A673 (cell line): ENCODE measurements at regions not wholly inside any gene's neighbourhood (a gene's known extent, or its start where the extent isn't known, plus 50 kb on each side); places are given as distances from the start of the nearest gene placed in this dataset.
"Not testable (repeated sequence)": the region's sequence is repeated elsewhere in the genome, so short reads cannot be mapped to it uniquely, and the experiment has no call there.

Experiments used
- BruUV-seq: library from RNA; stranded (reverse); fragments of 400-500 nt; replicated peaks from 2 replicates; lab custom pipeline; 2021; lab: Mats Ljungman, UMichigan
- CTCF ChIA-PET: fragments of 300-600 bp; sonication (Branson Sonifier 250); formaldehyde crosslinking; loops from one replicate; lab custom pipeline; 2022; ENCODE audit warnings: antibody characterized with exemption; lab: Charles Lee
- POLR2A ChIA-PET: fragments of 300-600 bp; sonication (Branson Sonifier 250); formaldehyde crosslinking; loops from one replicate; lab custom pipeline; 2022; ENCODE audit warnings: antibody characterized with exemption; ENCODE audit not compliant: low non-redundant PET; lab: Charles Lee
- DNase-seq: peaks from one replicate; pipeline ENCODE4 v3.0.0-alpha.2; 2015; ENCODE audit warnings: low spot score
- H3K27ac ChIP-seq: fragments of 200-600 bp; sonication (generic); 2 replicates; pipeline ENCODE4 v1.5.1; 2016; ENCODE audit warnings: mixed run types, low read depth, mild to moderate bottlenecking, mixed read lengths, antibody characterized with exemption, low read length; ENCODE audit not compliant: poor library complexity, severe bottlenecking
- H3K27me3 ChIP-seq: fragments of 200-600 bp; sonication (generic); replicated peaks from 2 replicates; pipeline ENCODE4 v1.6.1; 2017; ENCODE audit warnings: mixed run types, low read depth, mild to moderate bottlenecking, mixed read lengths, antibody characterized with exemption, low read length; ENCODE audit not compliant: insufficient read depth, poor library complexity
- H3K36me3 ChIP-seq: fragments of 200-600 bp; sonication (generic); 2 replicates; pipeline ENCODE4 v1.6.1; 2016; ENCODE audit warnings: mixed run types, mild to moderate bottlenecking, mixed read lengths, antibody characterized with exemption, low read length; ENCODE audit not compliant: insufficient read depth, poor library complexity, severe bottlenecking
- H3K4me1 ChIP-seq: fragments of 200-600 bp; sonication (generic); 2 replicates; pipeline ENCODE4 v1.6.1; 2017; ENCODE audit warnings: mixed run types, mild to moderate bottlenecking, mixed read lengths, antibody characterized with exemption, low read length; ENCODE audit not compliant: insufficient read depth, poor library complexity, severe bottlenecking
- H3K4me3 ChIP-seq: fragments of 200-600 bp; sonication (generic); 2 replicates; pipeline ENCODE4 v1.5.1; 2016; ENCODE audit warnings: low read depth, mixed run types, mild to moderate bottlenecking, mixed read lengths, low read length; ENCODE audit not compliant: poor library complexity, severe bottlenecking
- H3K9me3 ChIP-seq: fragments of 200-600 bp; sonication (generic); 2 replicates; pipeline ENCODE4 v1.6.1; 2016; ENCODE audit warnings: mixed run types, low read depth, mild to moderate bottlenecking, mixed read lengths, antibody characterized with exemption, low read length; ENCODE audit not compliant: poor library complexity, severe bottlenecking
- CTCF ChIP-seq: fragments of 300-800, 200-600 bp; sonication (generic); conservative IDR thresholded peaks from 2 replicates; pipeline ENCODE4 v1.5.1; 2017; ENCODE audit warnings: low read depth, mild to moderate bottlenecking, antibody characterized with exemption, low read length, moderate library complexity, mixed read lengths
- EZH2 ChIP-seq: fragments of 200-600 bp; sonication (generic); IDR thresholded peaks from 2 replicates; pipeline ENCODE4 v1.6.1; 2017; ENCODE audit warnings: borderline replicate concordance, low read depth, mild to moderate bottlenecking, mixed read lengths, antibody characterized with exemption, low read length; ENCODE audit not compliant: poor library complexity, severe bottlenecking
- intact Hi-C: fragments of 100-400 bp; cut with micrococcal nuclease; formaldehyde crosslinking; loops from one replicate; pipeline ENCODE4 v1.10.0; 2022; ENCODE audit not compliant: unreplicated experiment

DNA sequence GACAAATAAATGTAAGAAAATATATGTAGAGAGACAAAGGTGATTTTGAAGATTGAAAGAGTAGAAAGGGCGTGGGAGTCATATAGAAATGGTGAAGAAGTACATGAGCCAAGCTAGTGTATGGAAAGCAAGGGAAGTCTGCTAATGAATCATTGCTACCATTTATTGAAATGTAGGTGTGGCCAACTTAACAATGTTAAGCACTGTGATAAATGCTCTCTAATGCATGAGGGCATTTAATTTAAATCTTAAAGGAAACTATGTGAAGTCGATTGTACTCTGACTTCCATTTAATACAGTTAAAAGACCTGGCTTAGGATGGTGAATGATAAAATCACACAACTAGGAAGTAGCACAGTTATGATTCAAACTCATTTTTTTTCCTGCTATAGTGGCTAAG, 219.9 kb downstream of the CASP12 start:
- Histone ChIP-seq H3K36me3 (no peaks in the 10 kb centered on the region), H3K4me1 (peaks cover 14% of the 10 kb centered on the region), H3K27ac (peak overlapping the region; percentile 31), H3K27me3 (no peaks in the 10 kb centered on the region), H3K9me3 (no peaks in the 10 kb centered on the region), H3K4me3 (no peak overlapping the region)
- TF ChIP-seq EZH2 (no peak), CTCF (no peak)
- DNase-seq = peak; percentile 24
- ChIA-PET POLR2A (interaction anchor here (0.6 kb wide), 1 partner anchor 21 kb away, joined by 5 read pairs; no protein-coding TSS in a partner anchor), CTCF (no interaction called here)
- intact Hi-C loops = no loop called here
- BruUV-seq = no TSS peak

DNA sequence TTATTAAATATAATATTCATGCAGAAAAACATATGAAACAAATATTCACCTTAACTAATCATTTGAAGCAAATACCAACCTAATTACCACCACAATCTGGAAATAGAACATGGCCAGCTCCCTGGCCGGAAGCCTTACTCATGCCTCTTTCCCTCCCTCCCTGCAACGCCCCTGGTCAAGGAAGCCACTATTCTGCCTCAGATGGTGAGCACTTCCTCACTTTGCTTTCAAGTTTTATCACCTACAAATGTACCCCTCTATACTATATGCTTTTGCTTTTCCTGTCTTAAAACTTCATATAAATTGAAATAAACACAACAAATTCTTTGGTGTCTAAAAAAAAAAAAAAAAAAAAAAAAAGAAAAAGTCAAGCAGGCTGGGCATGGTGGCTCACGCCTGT, 221.2 kb downstream of the CASP12 start:
- H3K4me3 ChIP-seq, H3K36me3 ChIP-seq, H3K27me3 ChIP-seq, CTCF ChIA-PET, BruUV-seq, POLR2A ChIA-PET, intact Hi-C loops, H3K27ac ChIP-seq, DNase-seq, H3K9me3 ChIP-seq: not testable (repeated sequence)
- H3K4me1 ChIP-seq = peaks cover 14% of the 10 kb centered on the region

DNA sequence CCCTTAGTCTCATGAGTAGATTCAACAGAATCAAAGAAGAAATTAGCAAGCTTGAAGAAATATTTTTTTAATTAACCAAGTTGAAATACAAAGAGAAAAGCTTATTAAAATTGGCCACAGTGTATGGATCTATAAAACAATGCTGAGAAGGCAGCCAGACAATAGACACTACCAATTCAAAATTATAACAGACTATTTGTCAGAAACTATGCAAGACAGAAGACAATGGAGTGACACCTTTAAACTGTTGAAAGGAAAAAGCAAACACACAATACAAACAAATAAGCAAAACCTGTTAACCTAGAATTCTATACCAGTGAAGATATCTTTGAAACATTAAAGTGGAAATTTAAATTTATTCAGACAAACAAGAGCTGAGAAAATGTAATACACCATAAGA, 225.4 kb downstream of the CASP12 start:
- Histone ChIP-seq H3K27ac (no peak overlapping the region), H3K27me3 (no peaks in the 10 kb centered on the region), H3K36me3 (no peaks in the 10 kb centered on the region), H3K4me3 (no peak overlapping the region), H3K4me1 (no peaks in the 10 kb centered on the region), H3K9me3 (peaks cover 4% of the 10 kb centered on the region)
- ChIA-PET CTCF (no interaction called here), POLR2A (no interaction called here)
- intact Hi-C loops = no loop called here
- no peak for TF ChIP-seq CTCF
- TF ChIP-seq EZH2 = no peak
- no TSS peak for BruUV-seq
- DNase-seq = no peak

- intact Hi-C loops = no loop called here
- peak; percentile 52 for DNase-seq
- TF ChIP-seq EZH2 = no peak
- no peak for TF ChIP-seq CTCF
- Histone ChIP-seq H3K4me1 (no peaks in the 10 kb centered on the region), H3K27ac (no peak overlapping the region), H3K27me3 (no peaks in the 10 kb centered on the region), H3K9me3 (peaks cover 4% of the 10 kb centered on the region), H3K4me3 (no peak overlapping the region), H3K36me3 (no peaks in the 10 kb centered on the region)
- CTCF ChIA-PET = no interaction called here
- no TSS peak for BruUV-seq
- POLR2A ChIA-PET = no interaction called here
Measured at GRCh38 chr11:104668797-104669463, 229.3 kb downstream of the CASP12 start.
